ENCODE measurements at regions not wholly inside any gene's neighbourhood (a gene's known extent, or its start where the extent isn't known, plus 50 kb on each side); places are given as distances from the start of the nearest gene placed in this dataset.

DNA sequence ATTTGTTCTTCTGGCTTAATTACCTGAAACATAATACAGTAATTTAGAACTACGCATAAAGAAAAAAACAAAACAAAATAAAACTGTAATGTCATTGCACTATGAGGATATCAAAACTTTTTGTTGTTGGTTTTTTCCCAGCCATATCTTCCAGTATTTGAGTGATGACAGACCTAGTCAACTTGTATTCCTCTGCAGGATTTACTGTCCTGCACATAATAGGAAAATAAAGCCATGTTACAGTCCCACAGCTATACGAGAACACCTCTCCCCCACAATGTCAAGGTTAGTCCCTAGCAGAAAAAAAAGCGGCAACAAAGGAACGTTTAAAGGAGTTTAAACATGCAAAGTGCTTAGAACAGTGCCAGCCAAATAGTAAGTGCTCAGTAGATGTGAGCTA lies 55.3 kb upstream of the PRDX6 start:
- TF ChIP-seq CTCF (IDR thresholded peaks at IDR 0.05) (no peak), POLR2A (IDR thresholded peaks at IDR 0.05) (no peak), POLR2AphosphoS5 (IDR thresholded peaks at IDR 0.05) (no peak), EP300 (IDR thresholded peaks at IDR 0.05) (no peak)

Measured in upper lobe of left lung (tissue), 4 donors.